ENCODE measurements at regions not wholly inside any gene's neighbourhood (a gene's known extent, or its start where the extent isn't known, plus 50 kb on each side); places are given as distances from the start of the nearest gene placed in this dataset.
"Not testable (repeated sequence)": the region's sequence is repeated elsewhere in the genome, so short reads cannot be mapped to it uniquely, and the experiment has no call there.

GRCh38 chrX:19256986-19257385 is 86.7 kb upstream of the PDHA1 start:
- DNase-seq (ENCODE audit: low spot score): no peak
- TF ChIP-seq CTCF (IDR thresholded peaks at IDR 0.05; ENCODE audit: borderline replicate concordance, control extremely low read depth, extremely low read depth, insufficient read depth, missing control alignments): no peak
- in situ Hi-C loops (cut with MboI; ENCODE audit: low sequenced_read_pairs, unreplicated experiment): no loop called here

- DNase-seq (ENCODE audit: low spot score); in situ Hi-C loops (cut with MboI; ENCODE audit: low sequenced_read_pairs, unreplicated experiment): not testable (repeated sequence)
These were observed 82.7 kb upstream of the PDHA1 start for GRCh38 chrX:19261026-19261425.

GRCh38 chrX:19270727-19271126 is 73.0 kb upstream of the PDHA1 start:
- in situ Hi-C loops (cut with MboI; ENCODE audit: low sequenced_read_pairs, unreplicated experiment): no loop called here
- DNase-seq (ENCODE audit: low spot score): no peak
- TF ChIP-seq CTCF (IDR thresholded peaks at IDR 0.05; ENCODE audit: borderline replicate concordance, control extremely low read depth, extremely low read depth, insufficient read depth, missing control alignments): no peak

- no peak for TF ChIP-seq CTCF (IDR thresholded peaks at IDR 0.05; ENCODE audit: borderline replicate concordance, control extremely low read depth, extremely low read depth, insufficient read depth, missing control alignments)
- in situ Hi-C loops (cut with MboI; ENCODE audit: low sequenced_read_pairs, unreplicated experiment): no loop called here
- no peak for DNase-seq (ENCODE audit: low spot score)
These were observed 71.3 kb upstream of the PDHA1 start for GRCh38 chrX:19272452-19272851.

DNA sequence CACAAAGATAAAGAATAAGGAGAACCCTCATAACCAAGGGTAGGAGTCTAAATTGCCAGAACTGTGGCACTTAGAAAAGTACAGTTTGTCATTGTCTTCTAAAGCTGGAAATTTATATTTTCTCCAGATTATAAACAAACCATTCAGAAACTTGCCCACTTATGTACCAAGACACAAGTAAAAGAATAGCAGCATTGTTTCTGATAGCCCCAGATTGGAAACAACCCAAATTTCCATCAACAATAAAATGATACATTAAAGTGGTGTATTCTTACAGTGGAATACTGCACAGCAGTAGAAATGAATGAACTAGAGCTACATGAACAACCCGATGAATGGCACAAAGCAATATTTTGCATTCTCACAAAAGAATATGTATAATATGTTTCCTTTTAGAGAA is 63.1 kb upstream of the PDHA1 start:
- in situ Hi-C loops (cut with MboI; ENCODE audit: low sequenced_read_pairs, unreplicated experiment): no loop called here
- DNase-seq (ENCODE audit: low spot score): no peak
- no peak for TF ChIP-seq CTCF (IDR thresholded peaks at IDR 0.05; ENCODE audit: borderline replicate concordance, control extremely low read depth, extremely low read depth, insufficient read depth, missing control alignments)

DNA sequence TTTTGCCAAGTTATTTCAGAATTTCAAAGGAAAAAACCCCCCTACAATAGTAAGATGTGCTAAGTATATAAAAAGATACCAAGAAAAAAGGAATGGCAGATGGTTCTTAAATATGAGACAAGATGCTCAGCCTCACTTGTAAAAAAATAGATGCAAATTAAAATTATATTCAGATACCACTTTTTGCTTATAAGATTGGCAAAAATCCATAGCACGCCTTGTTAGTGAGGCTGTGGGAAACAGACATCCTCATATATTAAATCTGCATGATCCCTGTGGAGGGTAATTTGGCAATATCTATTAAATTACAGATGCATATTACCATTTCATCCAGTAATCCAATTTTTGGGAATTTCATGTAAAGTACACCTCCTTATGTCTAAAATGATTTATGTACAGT is 62.5 kb upstream of the PDHA1 start:
- in situ Hi-C loops (cut with MboI; ENCODE audit: low sequenced_read_pairs, unreplicated experiment): no loop called here
- TF ChIP-seq CTCF (IDR thresholded peaks at IDR 0.05; ENCODE audit: borderline replicate concordance, control extremely low read depth, extremely low read depth, insufficient read depth, missing control alignments): no peak

DNA sequence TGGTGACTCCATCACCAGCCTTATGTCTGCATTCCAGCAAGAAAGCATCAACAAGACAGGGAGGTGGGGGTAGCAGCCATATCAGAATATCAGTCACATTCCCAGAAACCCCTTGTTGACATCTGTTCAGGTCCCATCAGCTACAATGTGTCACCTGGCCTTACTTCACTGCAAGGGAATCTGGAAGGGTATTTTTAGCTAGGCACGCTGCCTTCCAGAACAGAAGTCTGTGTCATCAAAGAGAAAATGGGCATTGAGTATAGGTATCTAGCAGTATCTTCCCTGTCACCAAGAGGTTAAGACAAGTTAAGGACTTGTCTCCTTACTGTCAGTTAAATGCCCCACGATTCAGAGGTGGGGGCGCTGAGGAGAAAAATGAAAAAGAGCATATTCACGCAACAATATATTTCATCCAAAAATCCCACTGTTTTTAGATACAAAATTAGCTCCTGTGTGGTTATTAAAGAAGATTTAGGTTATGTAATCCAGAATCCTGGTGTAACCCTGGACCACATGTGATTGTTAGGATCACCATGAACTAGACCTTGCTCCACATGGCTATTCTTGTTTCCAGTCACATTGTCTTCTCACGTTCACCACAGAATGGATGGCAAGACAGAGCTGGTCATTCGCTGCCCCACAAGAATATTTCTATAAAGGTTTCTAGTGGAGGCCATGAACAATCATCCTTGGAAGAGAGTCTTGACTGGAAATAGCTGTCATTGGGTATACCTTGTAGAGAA is 60.0 kb upstream of the PDHA1 start:
- DNase-seq (ENCODE audit: low spot score): no peak
- TF ChIP-seq CTCF (IDR thresholded peaks at IDR 0.05; ENCODE audit: borderline replicate concordance, control extremely low read depth, extremely low read depth, insufficient read depth, missing control alignments): no peak
- in situ Hi-C loops (cut with MboI; ENCODE audit: low sequenced_read_pairs, unreplicated experiment): no loop called here

More for the DNA sequence above, 62.5 kb upstream of the PDHA1 start:
- DNase-seq (ENCODE audit: low spot score): no peak
